Dedifferentiated amniotic fluid mesenchymal stem cell (primary cell): ENCODE measurements at regions not wholly inside any gene's neighbourhood (a gene's known extent, or its start where the extent isn't known, plus 50 kb on each side); places are given as distances from the start of the nearest gene placed in this dataset.
"Not testable (repeated sequence)": the region's sequence is repeated elsewhere in the genome, so short reads cannot be mapped to it uniquely, and the experiment has no call there.

Experiments
- DNase-seq: peaks from one replicate; pipeline ENCODE4 v3.0.0-alpha.2; 2016; ENCODE audit errors: extremely low spot score

GRCh38 chr5:36739751-36740221, 133.4 kb downstream of the SLC1A3 start:
- DNase-seq: no peak

GRCh38 chr5:36740259-36740898, 134.0 kb downstream of the SLC1A3 start:
- DNase-seq: no peak

GRCh38 chr5:36741128-36741527, 134.7 kb downstream of the SLC1A3 start:
- DNase-seq: no peak

GRCh38 chr5:36743891-36744772, 132.4 kb upstream of the NIPBL start:
- DNase-seq: peak; percentile 57

- peak; percentile 28 for DNase-seq
Observed at GRCh38 chr5:36744773-36745589, 131.6 kb upstream of the NIPBL start.

GRCh38 chr5:36747794-36748193, 128.8 kb upstream of the NIPBL start:
- not testable (repeated sequence) for DNase-seq

- no peak for DNase-seq
Observed at GRCh38 chr5:36751886-36752285, 124.7 kb upstream of the NIPBL start.

- no peak for DNase-seq
Observed at GRCh38 chr5:36755342-36755741, 121.2 kb upstream of the NIPBL start.

GRCh38 chr5:36755920-36756488, 120.6 kb upstream of the NIPBL start:
- DNase-seq: no peak

GRCh38 chr5:36756848-36757247, 119.7 kb upstream of the NIPBL start:
- no peak for DNase-seq

GRCh38 chr5:36759117-36759516, 117.5 kb upstream of the NIPBL start:
- no peak for DNase-seq

- no peak for DNase-seq
Observed at GRCh38 chr5:36763454-36763853, 113.1 kb upstream of the NIPBL start.

GRCh38 chr5:36765876-36766275, 110.7 kb upstream of the NIPBL start:
- DNase-seq: no peak

- no peak for DNase-seq
Observed at GRCh38 chr5:36766981-36767380, 109.6 kb upstream of the NIPBL start.

- DNase-seq: no peak
Observed at GRCh38 chr5:36768450-36768849, 108.1 kb upstream of the NIPBL start.

- DNase-seq: no peak
Observed at GRCh38 chr5:36769129-36769770, 107.3 kb upstream of the NIPBL start.

GRCh38 chr5:36770125-36770524, 106.4 kb upstream of the NIPBL start:
- DNase-seq: no peak

GRCh38 chr5:36772276-36773140, 104.1 kb upstream of the NIPBL start:
- DNase-seq: no peak

GRCh38 chr5:36777105-36777757, 99.3 kb upstream of the NIPBL start:
- no peak for DNase-seq

- DNase-seq: no peak
Observed at GRCh38 chr5:36778336-36778735, 98.2 kb upstream of the NIPBL start.
